Jurkat, Clone E6-1 (cell line): ENCODE measurements at regions not wholly inside any gene's neighbourhood (a gene's known extent, or its start where the extent isn't known, plus 50 kb on each side); places are given as distances from the start of the nearest gene placed in this dataset.
"Not testable (repeated sequence)": the region's sequence is repeated elsewhere in the genome, so short reads cannot be mapped to it uniquely, and the experiment has no call there.

Experiments used
- DNase-seq: peaks from one replicate; pipeline ENCODE4 v3.0.0-alpha.2; 2011; ENCODE audit warnings: low read depth, low spot score
- H3K4me3 ChIP-seq: 2 replicates; pipeline ENCODE4 v1.5.1; 2011; ENCODE audit warnings: mild to moderate bottlenecking, low read length, control low read depth, moderate library complexity

- DNase-seq: no peak
Observed at GRCh38 chr18:27556741-27557140, 371.6 kb upstream of the CHST9 start.

GRCh38 chr18:27549335-27550039 is 364.4 kb upstream of the CHST9 start:
- no peak overlapping the region for H3K4me3 ChIP-seq
- DNase-seq: no peak

More at GRCh38 chr18:27556741-27557140, 371.6 kb upstream of the CHST9 start:
- no peak overlapping the region for H3K4me3 ChIP-seq

GRCh38 chr18:27546991-27547390 is 361.9 kb upstream of the CHST9 start:
- no peak for DNase-seq
- no peak overlapping the region for H3K4me3 ChIP-seq

- no peak overlapping the region for H3K4me3 ChIP-seq
Observed at GRCh38 chr18:27544206-27544605, 359.1 kb upstream of the CHST9 start.

GRCh38 chr18:27541293-27541692 is 356.2 kb upstream of the CHST9 start:
- DNase-seq: no peak
- no peak overlapping the region for H3K4me3 ChIP-seq

More at GRCh38 chr18:27544206-27544605, 359.1 kb upstream of the CHST9 start:
- DNase-seq: no peak

GRCh38 chr18:27540111-27540510 is 355.0 kb upstream of the CHST9 start:
- DNase-seq: no peak

GRCh38 chr18:27528925-27529521 is 343.9 kb upstream of the CHST9 start:
- no peak for DNase-seq
- H3K4me3 ChIP-seq: no peak overlapping the region

More at GRCh38 chr18:27540111-27540510, 355.0 kb upstream of the CHST9 start:
- H3K4me3 ChIP-seq: no peak overlapping the region

GRCh38 chr18:27527856-27528255 is 342.7 kb upstream of the CHST9 start:
- no peak overlapping the region for H3K4me3 ChIP-seq
- no peak for DNase-seq

- DNase-seq: no peak
- H3K4me3 ChIP-seq: no peak overlapping the region
Observed at GRCh38 chr18:27520401-27520800, 335.3 kb upstream of the CHST9 start.

- DNase-seq, H3K4me3 ChIP-seq: not testable (repeated sequence)
Observed at GRCh38 chr18:27510036-27510633, 325.0 kb upstream of the CHST9 start.

- no peak overlapping the region for H3K4me3 ChIP-seq
- DNase-seq: no peak
Observed at GRCh38 chr18:27501671-27502070, 316.6 kb upstream of the CHST9 start.

GRCh38 chr18:27500531-27500930 is 315.4 kb upstream of the CHST9 start:
- DNase-seq: no peak
- no peak overlapping the region for H3K4me3 ChIP-seq

GRCh38 chr18:27497246-27497645 is 312.1 kb upstream of the CHST9 start:
- no peak overlapping the region for H3K4me3 ChIP-seq
- no peak for DNase-seq

GRCh38 chr18:27493182-27493581 is 308.1 kb upstream of the CHST9 start:
- DNase-seq: no peak
- H3K4me3 ChIP-seq: no peak overlapping the region

- DNase-seq: no peak
Observed at GRCh38 chr18:27491772-27492171, 306.7 kb upstream of the CHST9 start.

GRCh38 chr18:27483276-27483675 is 298.2 kb upstream of the CHST9 start:
- no peak for DNase-seq
- no peak overlapping the region for H3K4me3 ChIP-seq

More at GRCh38 chr18:27491772-27492171, 306.7 kb upstream of the CHST9 start:
- no peak overlapping the region for H3K4me3 ChIP-seq

- DNase-seq: no peak
- no peak overlapping the region for H3K4me3 ChIP-seq
Observed at GRCh38 chr18:27478459-27478858, 293.4 kb upstream of the CHST9 start.

- DNase-seq: no peak
- H3K4me3 ChIP-seq: no peak overlapping the region
Observed at GRCh38 chr18:27473318-27473717, 288.2 kb upstream of the CHST9 start.

GRCh38 chr18:27467073-27467472 is 282.0 kb upstream of the CHST9 start:
- H3K4me3 ChIP-seq: no peak overlapping the region
- no peak for DNase-seq

GRCh38 chr18:27461957-27462356 is 276.8 kb upstream of the CHST9 start:
- DNase-seq: no peak
- no peak overlapping the region for H3K4me3 ChIP-seq
